MCF 10A (cell line): ENCODE measurements at regions not wholly inside any gene's neighbourhood (a gene's known extent, or its start where the extent isn't known, plus 50 kb on each side); places are given as distances from the start of the nearest gene placed in this dataset.

Source experiments
- BruUV-seq: library from RNA; stranded (reverse); fragments of 400-500 nt; replicated peaks from 2 replicates; lab custom pipeline; 2021; lab: Mats Ljungman, UMichigan
- CTCF ChIA-PET: fragments of 300-600 bp; sonication (Branson Sonifier 250); formaldehyde crosslinking; extraction: SDS; loops from one replicate; lab custom pipeline; 2021; ENCODE audit warnings: antibody characterized with exemption, inconsistent platforms; lab: Yijun Ruan, JAX
- POLR2A ChIA-PET: fragments of 300-600, 350-650 bp; sonication (Branson Sonifier 250); formaldehyde crosslinking; extraction: SDS; loops from one replicate; lab custom pipeline; 2020; ENCODE audit warnings: antibody characterized with exemption, inconsistent platforms; lab: Yijun Ruan, JAX
- DNase-seq: peaks from one replicate; pipeline ENCODE4 v3.0.0-alpha.2; 2018; ENCODE audit not compliant: unreplicated experiment
- H3K27ac Mint-ChIP-seq: one replicate; pipeline ENCODE4 v1.8.0; 2022; ENCODE audit warnings: mild to moderate bottlenecking, low read depth, mixed read lengths; ENCODE audit not compliant: unreplicated experiment
- H3K27me3 Mint-ChIP-seq: one replicate; pipeline ENCODE4 v1.8.0; 2022; ENCODE audit warnings: mixed read lengths; ENCODE audit not compliant: insufficient read depth, unreplicated experiment
- H3K36me3 Mint-ChIP-seq: one replicate; pipeline ENCODE4 v1.8.0; 2022; ENCODE audit warnings: mild to moderate bottlenecking, moderate library complexity, mixed read lengths; ENCODE audit not compliant: insufficient read depth, unreplicated experiment
- H3K4me1 Mint-ChIP-seq: one replicate; pipeline ENCODE4 v1.8.0; 2022; ENCODE audit warnings: mixed read lengths; ENCODE audit not compliant: insufficient read depth, unreplicated experiment
- H3K4me3 Mint-ChIP-seq: one replicate; pipeline ENCODE4 v1.8.0; 2022; ENCODE audit warnings: mild to moderate bottlenecking, moderate library complexity, mixed read lengths; ENCODE audit not compliant: unreplicated experiment
- H3K9me3 Mint-ChIP-seq: one replicate; pipeline ENCODE4 v1.8.0; 2022; ENCODE audit warnings: mixed read lengths; ENCODE audit not compliant: unreplicated experiment
- CTCF ChIP-seq: fragments of 200-600 bp; IDR thresholded peaks from one replicate; pipeline ENCODE4 v1.8.0; 2022; ENCODE audit warnings: antibody characterized with exemption, mild to moderate bottlenecking; ENCODE audit not compliant: unreplicated experiment
- intact Hi-C: fragments of 100-400 bp; cut with micrococcal nuclease; formaldehyde crosslinking; loops from 2 replicates; pipeline ENCODE4 v1.14.1; 2022

GRCh38 chr20:50242548-50242862, 51.9 kb downstream of the CEBPB start:
- Mint-ChIP-seq H3K27me3 (no peaks in the 10 kb centered on the region), H3K4me3 (no peak overlapping the region), H3K9me3 (peaks cover 7% of the 10 kb centered on the region), H3K27ac (no peak overlapping the region), H3K4me1 (peaks cover 14% of the 10 kb centered on the region), H3K36me3 (no peaks in the 10 kb centered on the region)
- ChIA-PET CTCF (no interaction called here), POLR2A (interaction anchor here (0.6 kb wide), 1 partner anchor 209 kb away, joined by 3 read pairs; no protein-coding TSS in a partner anchor)
- intact Hi-C loops = no loop called here
- no peak for TF ChIP-seq CTCF
- no peak for DNase-seq
- no TSS peak for BruUV-seq

- H3K9me3 Mint-ChIP-seq = peaks cover 7% of the 10 kb centered on the region
- no peak overlapping the region for H3K4me3 Mint-ChIP-seq
- H3K27me3 Mint-ChIP-seq = no peaks in the 10 kb centered on the region
- H3K36me3 Mint-ChIP-seq = no peaks in the 10 kb centered on the region
- intact Hi-C loops = no loop called here
- TF ChIP-seq CTCF = no peak
- ChIA-PET CTCF (interaction anchor here (1.0 kb wide), 1 partner anchor 8 kb away, joined by 4 read pairs; no protein-coding TSS in a partner anchor), POLR2A (interaction anchor here (0.5 to 1.0 kb wide), 2 partner anchors 16 to 180 kb away, joined by 3 read pairs; no protein-coding TSS in a partner anchor)
- H3K4me1 Mint-ChIP-seq = peaks cover 19% of the 10 kb centered on the region
- no TSS peak for BruUV-seq
- peak; percentile 68 for DNase-seq
- peak overlapping the region; percentile 35 for H3K27ac Mint-ChIP-seq
Measured at GRCh38 chr20:50242863-50243609, 52.4 kb downstream of the CEBPB start.

- TF ChIP-seq CTCF = no peak
- no peak overlapping the region for H3K4me3 Mint-ChIP-seq
- BruUV-seq = no TSS peak
- peak overlapping the region; percentile 35 for H3K27ac Mint-ChIP-seq
- H3K4me1 Mint-ChIP-seq = peaks cover 27% of the 10 kb centered on the region
- H3K36me3 Mint-ChIP-seq = no peaks in the 10 kb centered on the region
- no peak for DNase-seq
- ChIA-PET CTCF (interaction anchor here (1.0 kb wide), 1 partner anchor 9 kb away, joined by 4 read pairs; no protein-coding TSS in a partner anchor), POLR2A (interaction anchor here (0.7 to 1.0 kb wide), 2 partner anchors 180 to 693 kb away, joined by 3 read pairs; no protein-coding TSS in a partner anchor)
- H3K9me3 Mint-ChIP-seq = peaks cover 7% of the 10 kb centered on the region
- intact Hi-C loops = no loop called here
- no peaks in the 10 kb centered on the region for H3K27me3 Mint-ChIP-seq
Measured at GRCh38 chr20:50243610-50244351, 53.2 kb downstream of the CEBPB start.
